ENCODE measurements at regions not wholly inside any gene's neighbourhood (a gene's known extent, or its start where the extent isn't known, plus 50 kb on each side); places are given as distances from the start of the nearest gene placed in this dataset.

GRCh38 chr3:168655611-168656010, 559.9 kb upstream of the GOLIM4 start:
- no peak overlapping the region for H3K4me3 Mint-ChIP-seq (ENCODE audit: unreplicated experiment)
- H3K27me3 Mint-ChIP-seq (ENCODE audit: low read depth): no peaks in the 10 kb centered on the region
- peaks cover 6% of the 10 kb centered on the region for H3K9me3 Mint-ChIP-seq (ENCODE audit: low read depth)
- no peak for TF ChIP-seq CTCF (IDR thresholded peaks at IDR 0.05)
- no peak overlapping the region for H3K27ac Mint-ChIP-seq (ENCODE audit: unreplicated experiment)
- DNase-seq (ENCODE audit: low spot score): no peak
- no peaks in the 10 kb centered on the region for H3K36me3 Mint-ChIP-seq (ENCODE audit: low read depth)
- peaks cover 4% of the 10 kb centered on the region for H3K4me1 Mint-ChIP-seq (ENCODE audit: low read depth)

GRCh38 chr3:168654700-168655099, 559.0 kb upstream of the GOLIM4 start:
- TF ChIP-seq CTCF (IDR thresholded peaks at IDR 0.05): no peak
- Mint-ChIP-seq H3K4me1 (ENCODE audit: low read depth) (peaks cover 4% of the 10 kb centered on the region), H3K27ac (ENCODE audit: unreplicated experiment) (no peak overlapping the region), H3K27me3 (ENCODE audit: low read depth) (no peaks in the 10 kb centered on the region), H3K36me3 (ENCODE audit: low read depth) (no peaks in the 10 kb centered on the region), H3K9me3 (ENCODE audit: low read depth) (peaks cover 6% of the 10 kb centered on the region), H3K4me3 (ENCODE audit: unreplicated experiment) (no peak overlapping the region)
- DNase-seq (ENCODE audit: low spot score): no peak

- Mint-ChIP-seq H3K4me3 (ENCODE audit: unreplicated experiment) (no peak overlapping the region), H3K4me1 (ENCODE audit: low read depth) (no peaks in the 10 kb centered on the region), H3K27me3 (ENCODE audit: low read depth) (no peaks in the 10 kb centered on the region), H3K36me3 (ENCODE audit: low read depth) (no peaks in the 10 kb centered on the region), H3K9me3 (ENCODE audit: low read depth) (peaks cover 1% of the 10 kb centered on the region), H3K27ac (ENCODE audit: unreplicated experiment) (no peak overlapping the region)
- no peak for DNase-seq (ENCODE audit: low spot score)
- no peak for TF ChIP-seq CTCF (IDR thresholded peaks at IDR 0.05)
Measured at GRCh38 chr3:168653255-168653654, 557.5 kb upstream of the GOLIM4 start.

GRCh38 chr3:168648321-168648720, 552.6 kb upstream of the GOLIM4 start:
- Mint-ChIP-seq H3K27me3 (ENCODE audit: low read depth) (no peaks in the 10 kb centered on the region), H3K4me1 (ENCODE audit: low read depth) (no peaks in the 10 kb centered on the region), H3K4me3 (ENCODE audit: unreplicated experiment) (no peak overlapping the region), H3K9me3 (ENCODE audit: low read depth) (no peaks in the 10 kb centered on the region), H3K27ac (ENCODE audit: unreplicated experiment) (no peak overlapping the region), H3K36me3 (ENCODE audit: low read depth) (no peaks in the 10 kb centered on the region)
- no peak for TF ChIP-seq CTCF (IDR thresholded peaks at IDR 0.05)
- DNase-seq (ENCODE audit: low spot score): no peak

GRCh38 chr3:168647582-168647981, 551.9 kb upstream of the GOLIM4 start:
- no peak for TF ChIP-seq CTCF (IDR thresholded peaks at IDR 0.05)
- DNase-seq (ENCODE audit: low spot score): no peak
- Mint-ChIP-seq H3K4me3 (ENCODE audit: unreplicated experiment) (no peak overlapping the region), H3K27me3 (ENCODE audit: low read depth) (no peaks in the 10 kb centered on the region), H3K9me3 (ENCODE audit: low read depth) (no peaks in the 10 kb centered on the region), H3K4me1 (ENCODE audit: low read depth) (no peaks in the 10 kb centered on the region), H3K27ac (ENCODE audit: unreplicated experiment) (no peak overlapping the region), H3K36me3 (ENCODE audit: low read depth) (no peaks in the 10 kb centered on the region)
